A673 (cell line): ENCODE measurements at regions not wholly inside any gene's neighbourhood (a gene's known extent, or its start where the extent isn't known, plus 50 kb on each side); places are given as distances from the start of the nearest gene placed in this dataset.

Experiments used
- CTCF ChIP-seq: fragments of 300-800, 200-600 bp; sonication (generic); conservative IDR thresholded peaks from 2 replicates; pipeline ENCODE4 v1.5.1; 2017; ENCODE audit warnings: low read depth, mild to moderate bottlenecking, antibody characterized with exemption, low read length, moderate library complexity, mixed read lengths
- EZH2 ChIP-seq: fragments of 200-600 bp; sonication (generic); IDR thresholded peaks from 2 replicates; pipeline ENCODE4 v1.6.1; 2017; ENCODE audit warnings: borderline replicate concordance, low read depth, mild to moderate bottlenecking, mixed read lengths, antibody characterized with exemption, low read length; ENCODE audit not compliant: poor library complexity, severe bottlenecking

DNA sequence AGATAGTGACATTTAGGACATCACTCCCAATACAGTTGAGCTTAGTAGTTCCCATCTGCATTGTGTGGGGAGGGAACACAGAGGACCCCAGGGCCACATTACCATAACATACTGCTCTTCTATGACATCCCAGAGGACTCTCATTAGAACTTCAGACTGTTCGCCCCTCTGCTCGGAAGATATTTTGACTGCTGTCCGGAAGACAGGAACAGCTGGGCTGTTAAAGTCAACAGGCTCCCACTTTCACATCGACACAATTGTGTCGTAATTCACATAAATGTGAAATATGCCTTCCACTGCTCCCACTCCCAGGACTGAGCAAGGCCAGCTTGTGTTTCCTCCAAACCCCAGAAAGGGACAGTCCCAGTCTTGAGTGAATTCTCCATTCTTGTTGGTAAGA, 158.4 kb downstream of the SEC16B start:
- TF ChIP-seq CTCF = no peak
- TF ChIP-seq EZH2 = no peak
